ENCODE measurements at regions not wholly inside any gene's neighbourhood (a gene's known extent, or its start where the extent isn't known, plus 50 kb on each side); places are given as distances from the start of the nearest gene placed in this dataset.

DNA sequence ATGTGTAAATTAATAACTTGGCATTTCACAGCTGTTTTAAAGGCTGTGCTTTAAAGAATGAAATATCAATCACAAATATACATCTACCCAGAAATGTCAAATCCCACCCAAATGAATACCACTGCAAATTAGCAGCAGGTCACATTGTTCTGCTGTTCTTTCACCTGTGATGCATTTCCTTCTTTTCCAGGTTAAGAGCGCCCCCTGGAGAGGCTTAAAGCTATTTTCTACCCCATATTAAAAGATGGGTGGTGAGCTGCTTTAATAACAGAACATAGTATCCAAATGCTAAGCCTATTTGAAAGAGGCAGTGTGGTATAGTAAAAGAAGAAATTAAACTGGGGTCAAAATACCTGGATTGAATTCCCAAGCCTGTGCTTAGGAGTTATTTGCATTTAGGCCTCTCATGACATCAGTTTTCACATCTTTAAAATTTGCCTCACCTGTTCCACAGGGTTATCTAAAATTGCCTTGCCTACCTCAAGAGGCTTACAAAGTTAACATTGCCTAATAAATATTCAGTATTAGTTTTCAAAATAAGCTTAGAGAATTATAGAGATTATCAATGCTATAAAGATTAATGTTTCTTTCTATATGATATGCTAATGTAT, 396.9 kb upstream of the SLITRK5 start:
- H3K27ac ChIP-seq: no peak overlapping the region
- 2% methylated on average over 1 of the region's 1 CpG for WGBS, 2 donors
- intact Hi-C loops (cut with DNase I): loop anchor here (5.0 kb wide), 1 partner anchor 402 kb away; no protein-coding TSS in a partner anchor
- H3K9me3 ChIP-seq: no peaks in the 10 kb centered on the region
- H3K4me3 ChIP-seq: no peak overlapping the region
- H3K27me3 ChIP-seq: no peaks in the 10 kb centered on the region
- no peak for TF ChIP-seq EP300 (IDR thresholded peaks at IDR 0.05)
- TF ChIP-seq, protein P1, sequence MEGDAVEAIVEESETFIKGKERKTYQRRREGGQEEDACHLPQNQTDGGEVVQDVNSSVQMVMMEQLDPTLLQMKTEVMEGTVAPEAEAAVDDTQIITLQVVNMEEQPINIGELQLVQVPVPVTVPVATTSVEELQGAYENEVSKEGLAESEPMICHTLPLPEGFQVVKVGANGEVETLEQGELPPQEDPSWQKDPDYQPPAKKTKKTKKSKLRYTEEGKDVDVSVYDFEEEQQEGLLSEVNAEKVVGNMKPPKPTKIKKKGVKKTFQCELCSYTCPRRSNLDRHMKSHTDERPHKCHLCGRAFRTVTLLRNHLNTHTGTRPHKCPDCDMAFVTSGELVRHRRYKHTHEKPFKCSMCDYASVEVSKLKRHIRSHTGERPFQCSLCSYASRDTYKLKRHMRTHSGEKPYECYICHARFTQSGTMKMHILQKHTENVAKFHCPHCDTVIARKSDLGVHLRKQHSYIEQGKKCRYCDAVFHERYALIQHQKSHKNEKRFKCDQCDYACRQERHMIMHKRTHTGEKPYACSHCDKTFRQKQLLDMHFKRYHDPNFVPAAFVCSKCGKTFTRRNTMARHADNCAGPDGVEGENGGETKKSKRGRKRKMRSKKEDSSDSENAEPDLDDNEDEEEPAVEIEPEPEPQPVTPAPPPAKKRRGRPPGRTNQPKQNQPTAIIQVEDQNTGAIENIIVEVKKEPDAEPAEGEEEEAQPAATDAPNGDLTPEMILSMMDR (IDR thresholded peaks at IDR 0.05): peak in 2 of 4 experiments; percentile 12 to 49
- TF ChIP-seq POLR2A (IDR thresholded peaks at IDR 0.05): no peak
- TF ChIP-seq POLR2AphosphoS5 (IDR thresholded peaks at IDR 0.05): no peak
- H3K36me3 ChIP-seq: no peaks in the 10 kb centered on the region
- H3K4me1 ChIP-seq: no peaks in the 10 kb centered on the region
- DNase-seq: no peak

GRCh38 chr13:87280139-87280538, 391.0 kb upstream of the SLITRK5 start:
- 34 to 61% methylated on average over 4 of the region's 4 CpGs for WGBS, 2 donors
- no peaks in the 10 kb centered on the region for H3K27me3 ChIP-seq
- H3K9me3 ChIP-seq: no peaks in the 10 kb centered on the region
- H3K4me1 ChIP-seq: no peaks in the 10 kb centered on the region
- DNase-seq: no peak
- H3K36me3 ChIP-seq: no peaks in the 10 kb centered on the region
- no peak overlapping the region for H3K27ac ChIP-seq
- no peak overlapping the region for H3K4me3 ChIP-seq
- TF ChIP-seq POLR2A (IDR thresholded peaks at IDR 0.05) (no peak), POLR2AphosphoS5 (IDR thresholded peaks at IDR 0.05) (no peak), EP300 (IDR thresholded peaks at IDR 0.05) (no peak)
- TF ChIP-seq, protein P1 (IDR thresholded peaks at IDR 0.05): no peak
- intact Hi-C loops (cut with DNase I): no loop called here

- H3K4me3 ChIP-seq: no peak overlapping the region
- no peak overlapping the region for H3K27ac ChIP-seq
- intact Hi-C loops (cut with DNase I): no loop called here
- H3K27me3 ChIP-seq: no peaks in the 10 kb centered on the region
- H3K9me3 ChIP-seq: no peaks in the 10 kb centered on the region
- DNase-seq: no peak
- TF ChIP-seq, protein P1 (IDR thresholded peaks at IDR 0.05): no peak
- TF ChIP-seq EP300 (IDR thresholded peaks at IDR 0.05): no peak
- WGBS, 2 donors: 81 to 84% methylated on average over 3 of the region's 3 CpGs
- H3K36me3 ChIP-seq: no peaks in the 10 kb centered on the region
- H3K4me1 ChIP-seq: no peaks in the 10 kb centered on the region
Measured at GRCh38 chr13:87287721-87288120, 383.4 kb upstream of the SLITRK5 start.

- Histone ChIP-seq H3K27ac (no peak overlapping the region), H3K4me3 (no peak overlapping the region), H3K27me3 (no peaks in the 10 kb centered on the region), H3K9me3 (no peaks in the 10 kb centered on the region), H3K4me1 (no peaks in the 10 kb centered on the region), H3K36me3 (no peaks in the 10 kb centered on the region)
- no peak for DNase-seq
- TF ChIP-seq EP300 (IDR thresholded peaks at IDR 0.05) (no peak), POLR2AphosphoS5 (IDR thresholded peaks at IDR 0.05) (no peak), POLR2A (IDR thresholded peaks at IDR 0.05) (no peak)
- TF ChIP-seq, protein P1 (IDR thresholded peaks at IDR 0.05): no peak
- intact Hi-C loops (cut with DNase I): no loop called here
Measured at GRCh38 chr13:87295636-87296035, 375.5 kb upstream of the SLITRK5 start.

- Histone ChIP-seq H3K27me3 (no peaks in the 10 kb centered on the region), H3K27ac (no peak overlapping the region), H3K4me1 (no peaks in the 10 kb centered on the region), H3K36me3 (no peaks in the 10 kb centered on the region), H3K9me3 (no peaks in the 10 kb centered on the region), H3K4me3 (no peak overlapping the region)
- intact Hi-C loops (cut with DNase I): no loop called here
- DNase-seq: no peak
- TF ChIP-seq EP300 (IDR thresholded peaks at IDR 0.05) (no peak), POLR2A (IDR thresholded peaks at IDR 0.05) (no peak), POLR2AphosphoS5 (IDR thresholded peaks at IDR 0.05) (no peak)
- TF ChIP-seq, protein P1 (IDR thresholded peaks at IDR 0.05): no peak
- WGBS, 2 donors: 67 to 78% methylated on average over 3 of the region's 3 CpGs
Measured at GRCh38 chr13:87302034-87302433, 369.1 kb upstream of the SLITRK5 start.

Measured in sigmoid colon (tissue), 6 donors.